GM13976 (cell line): ENCODE measurements at regions not wholly inside any gene's neighbourhood (a gene's known extent, or its start where the extent isn't known, plus 50 kb on each side); places are given as distances from the start of the nearest gene placed in this dataset.
"Not testable (repeated sequence)": the region's sequence is repeated elsewhere in the genome, so short reads cannot be mapped to it uniquely, and the experiment has no call there.

Experiments
- DNase-seq: peaks from one replicate; pipeline ENCODE4 v3.0.0; 2012; ENCODE audit warnings: low spot score
- CTCF ChIP-seq: IDR thresholded peaks from 2 replicates; pipeline ENCODE4 v1.5.1; 2012; ENCODE audit warnings: borderline replicate concordance, mild to moderate bottlenecking; ENCODE audit not compliant: insufficient read depth; ENCODE audit errors: extremely low read depth, missing control alignments, control extremely low read depth
- in situ Hi-C: fragments of 300-500 bp; cut with MboI; formaldehyde crosslinking; loops from one replicate; pipeline ENCODE4 v1.12.0; 2022; ENCODE audit warnings: low sequenced_read_pairs, mixed read lengths, inconsistent platforms; ENCODE audit not compliant: unreplicated experiment

- no peak for DNase-seq
- in situ Hi-C loops: no loop called here
Observed at GRCh38 chr4:33126002-33126401, 2405.8 kb downstream of the PCDH7 start.

GRCh38 chr4:33130662-33131061 is 2410.5 kb downstream of the PCDH7 start:
- in situ Hi-C loops, DNase-seq: not testable (repeated sequence)

More at GRCh38 chr4:33126002-33126401, 2405.8 kb downstream of the PCDH7 start:
- no peak for TF ChIP-seq CTCF

- in situ Hi-C loops: no loop called here
- TF ChIP-seq CTCF: no peak
- no peak for DNase-seq
Observed at GRCh38 chr4:33133723-33134122, 2413.6 kb downstream of the PCDH7 start.

GRCh38 chr4:33134366-33134765 is 2414.2 kb downstream of the PCDH7 start:
- no peak for TF ChIP-seq CTCF
- in situ Hi-C loops: no loop called here
- DNase-seq: no peak

- no peak for DNase-seq
- in situ Hi-C loops: no loop called here
- TF ChIP-seq CTCF: no peak
Observed at GRCh38 chr4:33149658-33150524, 2429.7 kb downstream of the PCDH7 start.

- no peak for TF ChIP-seq CTCF
- DNase-seq: no peak
- in situ Hi-C loops: no loop called here
Observed at GRCh38 chr4:33150525-33150910, 2430.3 kb downstream of the PCDH7 start.

- no peak for TF ChIP-seq CTCF
- no peak for DNase-seq
- in situ Hi-C loops: no loop called here
Observed at GRCh38 chr4:33160126-33160525, 2440.0 kb downstream of the PCDH7 start.
